ENCODE measurements at regions not wholly inside any gene's neighbourhood (a gene's known extent, or its start where the extent isn't known, plus 50 kb on each side); places are given as distances from the start of the nearest gene placed in this dataset.

DNA sequence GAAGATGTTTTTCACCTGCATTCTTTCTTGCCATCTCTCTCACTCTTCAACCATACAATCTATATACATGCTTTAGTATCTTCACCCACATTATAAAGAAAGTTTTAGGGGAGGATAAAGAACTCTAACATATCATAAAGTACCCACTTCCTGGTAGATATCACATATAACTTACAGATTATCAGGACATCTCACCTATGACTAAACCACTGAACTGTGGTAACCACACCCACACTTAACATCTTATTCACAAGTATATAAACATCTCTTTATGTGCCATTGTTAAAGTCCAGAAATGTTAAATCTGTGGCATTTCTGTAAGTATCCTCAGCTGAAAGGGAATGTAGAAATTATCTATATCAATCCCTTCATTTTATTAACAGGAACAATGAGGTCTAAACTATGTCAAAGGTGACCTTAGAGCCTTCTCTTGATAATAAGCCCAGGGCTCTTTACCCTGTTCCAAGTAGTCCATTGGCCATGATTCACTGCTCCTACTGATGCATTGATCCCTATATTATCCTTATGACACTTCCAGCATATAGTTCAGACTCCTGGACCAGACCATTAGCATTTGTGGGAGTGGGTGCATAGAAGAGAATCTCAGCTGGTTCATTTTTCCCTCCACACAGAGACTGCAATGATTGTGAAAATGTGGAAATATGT, 182.4 kb downstream of the SUCLG1 start:
- no peak for DNase-seq (ENCODE audit: low spot score)
- TF ChIP-seq, protein P1, sequence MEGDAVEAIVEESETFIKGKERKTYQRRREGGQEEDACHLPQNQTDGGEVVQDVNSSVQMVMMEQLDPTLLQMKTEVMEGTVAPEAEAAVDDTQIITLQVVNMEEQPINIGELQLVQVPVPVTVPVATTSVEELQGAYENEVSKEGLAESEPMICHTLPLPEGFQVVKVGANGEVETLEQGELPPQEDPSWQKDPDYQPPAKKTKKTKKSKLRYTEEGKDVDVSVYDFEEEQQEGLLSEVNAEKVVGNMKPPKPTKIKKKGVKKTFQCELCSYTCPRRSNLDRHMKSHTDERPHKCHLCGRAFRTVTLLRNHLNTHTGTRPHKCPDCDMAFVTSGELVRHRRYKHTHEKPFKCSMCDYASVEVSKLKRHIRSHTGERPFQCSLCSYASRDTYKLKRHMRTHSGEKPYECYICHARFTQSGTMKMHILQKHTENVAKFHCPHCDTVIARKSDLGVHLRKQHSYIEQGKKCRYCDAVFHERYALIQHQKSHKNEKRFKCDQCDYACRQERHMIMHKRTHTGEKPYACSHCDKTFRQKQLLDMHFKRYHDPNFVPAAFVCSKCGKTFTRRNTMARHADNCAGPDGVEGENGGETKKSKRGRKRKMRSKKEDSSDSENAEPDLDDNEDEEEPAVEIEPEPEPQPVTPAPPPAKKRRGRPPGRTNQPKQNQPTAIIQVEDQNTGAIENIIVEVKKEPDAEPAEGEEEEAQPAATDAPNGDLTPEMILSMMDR (IDR thresholded peaks at IDR 0.05; ENCODE audit: extremely low read depth, missing control alignments) = no peak

DNA sequence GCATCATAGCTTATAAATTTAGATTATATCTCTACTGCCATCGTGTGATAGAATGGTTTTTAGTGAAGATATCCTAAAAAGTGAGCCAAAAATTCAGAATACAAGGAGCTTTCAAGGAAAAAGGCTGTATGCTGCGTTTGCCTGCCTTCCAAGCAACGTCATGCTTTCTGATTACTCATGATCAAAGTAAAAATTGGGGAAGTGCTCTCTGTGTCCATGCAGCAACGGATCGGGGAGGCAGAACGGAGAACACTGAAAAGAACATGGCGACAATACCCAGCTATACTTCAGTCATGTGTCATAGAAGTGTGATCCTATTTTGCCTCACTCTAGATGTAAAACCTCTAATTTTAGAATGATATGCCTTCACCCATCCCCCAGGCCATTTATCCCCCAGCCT, 185.7 kb downstream of the SUCLG1 start:
- DNase-seq (ENCODE audit: low spot score) = no peak
- TF ChIP-seq, protein P1 (IDR thresholded peaks at IDR 0.05; ENCODE audit: extremely low read depth, missing control alignments) = no peak

DNA sequence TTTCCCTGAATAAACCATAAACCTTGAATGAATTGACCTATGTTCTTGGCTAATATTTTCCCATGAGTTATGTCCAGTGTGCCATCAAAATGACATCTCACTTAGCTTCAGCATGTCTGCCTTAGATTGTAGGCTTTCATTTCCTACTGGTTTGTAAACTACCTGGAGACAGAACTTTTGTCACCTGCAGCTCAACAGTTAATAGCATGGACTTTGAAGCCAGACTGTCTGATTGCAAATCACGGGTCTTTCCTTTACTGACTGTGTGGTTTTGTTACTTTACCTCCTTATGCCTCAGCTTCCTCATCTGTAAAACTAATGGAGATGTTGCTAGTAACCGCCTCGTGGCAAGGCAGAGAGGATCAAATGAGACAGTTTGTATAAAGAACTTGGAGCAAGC, 187.1 kb downstream of the SUCLG1 start:
- DNase-seq (ENCODE audit: low spot score) = no peak
- TF ChIP-seq, protein P1 (IDR thresholded peaks at IDR 0.05; ENCODE audit: extremely low read depth, missing control alignments) = no peak

DNA sequence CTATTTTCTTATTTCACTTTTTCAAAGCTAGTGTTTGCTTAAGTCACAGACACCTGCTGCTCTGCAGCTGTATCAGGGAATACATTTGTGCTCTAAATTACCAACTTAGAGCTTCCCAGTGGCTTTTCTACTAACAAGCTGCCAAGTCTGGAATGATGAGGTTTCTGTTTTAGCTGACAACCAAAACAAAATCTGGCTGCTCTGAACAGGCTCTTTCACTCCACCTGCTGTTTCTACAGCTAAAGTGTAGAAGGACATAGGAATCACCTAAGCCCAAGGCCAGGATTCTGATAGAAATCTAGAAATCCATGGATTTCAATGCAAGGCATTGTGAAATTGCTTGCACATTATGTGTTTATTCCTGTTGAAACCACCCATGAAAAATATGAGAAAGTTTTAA, 201.2 kb downstream of the SUCLG1 start:
- DNase-seq (ENCODE audit: low spot score) = no peak
- TF ChIP-seq, protein P1 (IDR thresholded peaks at IDR 0.05; ENCODE audit: extremely low read depth, missing control alignments) = no peak

DNA sequence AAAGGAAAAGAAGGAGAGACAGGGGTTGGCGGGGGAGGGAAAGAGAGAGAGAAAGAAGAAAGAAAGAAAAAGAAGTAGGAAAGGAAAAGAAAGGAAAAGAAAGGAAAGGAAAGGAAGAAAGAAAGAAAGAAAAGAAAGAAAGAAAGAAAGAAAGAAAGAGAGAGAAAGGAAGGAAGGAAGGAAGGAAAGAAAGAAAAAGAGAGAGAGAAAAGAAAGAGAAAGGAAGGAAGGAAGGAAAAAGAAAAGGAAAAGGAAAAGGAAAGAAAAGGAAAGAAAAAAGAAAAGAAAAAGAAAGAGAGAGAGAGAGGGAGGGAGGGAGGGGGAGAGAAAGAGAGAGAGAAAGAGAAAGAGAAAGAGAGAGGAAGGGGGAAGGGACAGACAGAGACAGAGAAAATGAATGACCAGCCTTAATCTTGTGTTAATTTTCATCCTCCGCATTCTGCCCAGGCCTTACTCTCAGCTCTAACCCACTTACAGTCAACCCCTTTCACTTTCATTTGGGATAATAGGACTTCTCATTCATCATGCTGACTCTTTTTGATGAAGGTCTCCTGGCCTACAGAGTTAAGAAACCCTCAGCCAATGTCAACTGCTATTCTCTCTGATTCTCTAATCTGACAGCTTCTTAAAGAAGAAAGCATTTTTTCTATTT, 207.3 kb downstream of the SUCLG1 start:
- DNase-seq (ENCODE audit: low spot score) = no peak
- TF ChIP-seq, protein P1 (IDR thresholded peaks at IDR 0.05; ENCODE audit: extremely low read depth, missing control alignments) = no peak

DNA sequence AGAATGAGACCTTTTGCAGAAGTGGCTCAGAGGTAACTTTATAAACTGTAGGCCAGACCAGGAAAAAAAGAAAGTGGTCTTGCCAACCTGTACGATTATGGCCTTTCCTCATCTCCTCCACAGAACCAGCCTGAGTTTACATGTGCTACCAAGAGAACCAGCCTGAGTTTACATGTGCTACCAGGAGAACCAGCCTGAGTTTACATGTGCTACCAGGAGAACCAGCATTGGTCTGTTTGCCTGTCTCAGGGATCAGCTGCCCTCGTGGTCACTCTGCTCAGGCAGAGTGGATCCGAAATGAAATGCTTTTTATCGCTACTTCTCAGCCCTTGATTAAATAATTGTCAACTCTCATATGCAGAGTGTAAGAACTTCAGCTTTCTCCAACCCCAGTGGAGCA, 209.9 kb downstream of the SUCLG1 start:
- no peak for DNase-seq (ENCODE audit: low spot score)
- TF ChIP-seq, protein P1 (IDR thresholded peaks at IDR 0.05; ENCODE audit: extremely low read depth, missing control alignments) = no peak

DNA sequence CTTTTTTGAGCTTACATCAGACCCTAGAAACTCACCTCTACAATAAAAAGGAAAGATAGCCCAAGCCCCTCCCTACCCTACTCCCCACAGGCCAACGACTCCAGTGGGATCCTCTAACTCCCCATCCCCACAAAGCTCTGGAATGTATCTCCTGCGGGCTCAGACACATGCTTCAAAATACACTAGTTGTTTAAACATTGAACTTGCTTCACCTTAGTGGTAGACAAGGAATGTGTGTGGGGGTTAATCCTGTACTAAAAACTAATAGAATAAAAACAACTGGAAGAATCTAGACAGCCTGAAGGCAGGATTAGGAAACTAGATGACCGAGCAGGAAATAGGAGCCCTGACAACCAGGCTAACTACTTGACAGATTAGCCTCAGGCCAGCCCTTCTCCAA, 211.5 kb downstream of the SUCLG1 start:
- DNase-seq (ENCODE audit: low spot score) = no peak
- TF ChIP-seq, protein P1 (IDR thresholded peaks at IDR 0.05; ENCODE audit: extremely low read depth, missing control alignments) = no peak

Data from GM20000 (cell line).